ENCODE measurements at regions not wholly inside any gene's neighbourhood (a gene's known extent, or its start where the extent isn't known, plus 50 kb on each side); places are given as distances from the start of the nearest gene placed in this dataset.

- TF ChIP-seq GABPA (IDR thresholded peaks at IDR 0.05; ENCODE audit: low read depth) (no peak), SPI1 (IDR thresholded peaks at IDR 0.05; ENCODE audit: borderline replicate concordance, low read depth) (no peak), POLR2AphosphoS5 (IDR thresholded peaks at IDR 0.05; ENCODE audit: low read depth) (no peak)
- TF ChIP-seq, protein P1, sequence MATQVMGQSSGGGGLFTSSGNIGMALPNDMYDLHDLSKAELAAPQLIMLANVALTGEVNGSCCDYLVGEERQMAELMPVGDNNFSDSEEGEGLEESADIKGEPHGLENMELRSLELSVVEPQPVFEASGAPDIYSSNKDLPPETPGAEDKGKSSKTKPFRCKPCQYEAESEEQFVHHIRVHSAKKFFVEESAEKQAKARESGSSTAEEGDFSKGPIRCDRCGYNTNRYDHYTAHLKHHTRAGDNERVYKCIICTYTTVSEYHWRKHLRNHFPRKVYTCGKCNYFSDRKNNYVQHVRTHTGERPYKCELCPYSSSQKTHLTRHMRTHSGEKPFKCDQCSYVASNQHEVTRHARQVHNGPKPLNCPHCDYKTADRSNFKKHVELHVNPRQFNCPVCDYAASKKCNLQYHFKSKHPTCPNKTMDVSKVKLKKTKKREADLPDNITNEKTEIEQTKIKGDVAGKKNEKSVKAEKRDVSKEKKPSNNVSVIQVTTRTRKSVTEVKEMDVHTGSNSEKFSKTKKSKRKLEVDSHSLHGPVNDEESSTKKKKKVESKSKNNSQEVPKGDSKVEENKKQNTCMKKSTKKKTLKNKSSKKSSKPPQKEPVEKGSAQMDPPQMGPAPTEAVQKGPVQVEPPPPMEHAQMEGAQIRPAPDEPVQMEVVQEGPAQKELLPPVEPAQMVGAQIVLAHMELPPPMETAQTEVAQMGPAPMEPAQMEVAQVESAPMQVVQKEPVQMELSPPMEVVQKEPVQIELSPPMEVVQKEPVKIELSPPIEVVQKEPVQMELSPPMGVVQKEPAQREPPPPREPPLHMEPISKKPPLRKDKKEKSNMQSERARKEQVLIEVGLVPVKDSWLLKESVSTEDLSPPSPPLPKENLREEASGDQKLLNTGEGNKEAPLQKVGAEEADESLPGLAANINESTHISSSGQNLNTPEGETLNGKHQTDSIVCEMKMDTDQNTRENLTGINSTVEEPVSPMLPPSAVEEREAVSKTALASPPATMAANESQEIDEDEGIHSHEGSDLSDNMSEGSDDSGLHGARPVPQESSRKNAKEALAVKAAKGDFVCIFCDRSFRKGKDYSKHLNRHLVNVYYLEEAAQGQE (IDR thresholded peaks at IDR 0.05; ENCODE audit: insufficient replicate concordance, low read depth), result no peak
- TF ChIP-seq, protein P2, sequence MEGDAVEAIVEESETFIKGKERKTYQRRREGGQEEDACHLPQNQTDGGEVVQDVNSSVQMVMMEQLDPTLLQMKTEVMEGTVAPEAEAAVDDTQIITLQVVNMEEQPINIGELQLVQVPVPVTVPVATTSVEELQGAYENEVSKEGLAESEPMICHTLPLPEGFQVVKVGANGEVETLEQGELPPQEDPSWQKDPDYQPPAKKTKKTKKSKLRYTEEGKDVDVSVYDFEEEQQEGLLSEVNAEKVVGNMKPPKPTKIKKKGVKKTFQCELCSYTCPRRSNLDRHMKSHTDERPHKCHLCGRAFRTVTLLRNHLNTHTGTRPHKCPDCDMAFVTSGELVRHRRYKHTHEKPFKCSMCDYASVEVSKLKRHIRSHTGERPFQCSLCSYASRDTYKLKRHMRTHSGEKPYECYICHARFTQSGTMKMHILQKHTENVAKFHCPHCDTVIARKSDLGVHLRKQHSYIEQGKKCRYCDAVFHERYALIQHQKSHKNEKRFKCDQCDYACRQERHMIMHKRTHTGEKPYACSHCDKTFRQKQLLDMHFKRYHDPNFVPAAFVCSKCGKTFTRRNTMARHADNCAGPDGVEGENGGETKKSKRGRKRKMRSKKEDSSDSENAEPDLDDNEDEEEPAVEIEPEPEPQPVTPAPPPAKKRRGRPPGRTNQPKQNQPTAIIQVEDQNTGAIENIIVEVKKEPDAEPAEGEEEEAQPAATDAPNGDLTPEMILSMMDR (IDR thresholded peaks at IDR 0.05; ENCODE audit: insufficient read depth, low read length), result no peak
- H3K4me3 ChIP-seq (replicated peaks; ENCODE audit: insufficient read depth, low read length), result no peak overlapping the region
- no peak overlapping the region for H3K27ac ChIP-seq (replicated peaks)
- H3K27me3 ChIP-seq (ENCODE audit: insufficient read depth, poor library complexity, severe bottlenecking), result no peaks in the 10 kb centered on the region
- no peak for DNase-seq (ENCODE audit: low read depth in 1 of 2, low spot score in 1 of 2)
Observed at GRCh38 chr6:48490658-48491057, 379.7 kb upstream of the PTCHD4 start.

- Histone ChIP-seq H3K4me3 (replicated peaks; ENCODE audit: insufficient read depth, low read length) (no peak overlapping the region), H3K27ac (replicated peaks) (no peak overlapping the region)
Observed at GRCh38 chr6:48486876-48487275, 375.9 kb upstream of the PTCHD4 start.

GRCh38 chr6:48486373-48486772 lies 375.4 kb upstream of the PTCHD4 start:
- no peak for DNase-seq (ENCODE audit: low read depth in 1 of 2, low spot score in 1 of 2)
- H3K27ac ChIP-seq (replicated peaks), result no peak overlapping the region
- H3K4me3 ChIP-seq (replicated peaks; ENCODE audit: insufficient read depth, low read length), result no peak overlapping the region
- TF ChIP-seq GABPA (IDR thresholded peaks at IDR 0.05; ENCODE audit: low read depth), result no peak
- TF ChIP-seq SPI1 (IDR thresholded peaks at IDR 0.05; ENCODE audit: borderline replicate concordance, low read depth), result no peak
- TF ChIP-seq, protein P1 (IDR thresholded peaks at IDR 0.05; ENCODE audit: insufficient replicate concordance, low read depth), result no peak
- no peak for TF ChIP-seq POLR2AphosphoS5 (IDR thresholded peaks at IDR 0.05; ENCODE audit: low read depth)
- TF ChIP-seq, protein P2 (IDR thresholded peaks at IDR 0.05; ENCODE audit: insufficient read depth, low read length), result no peak
- no peaks in the 10 kb centered on the region for H3K27me3 ChIP-seq (ENCODE audit: insufficient read depth, poor library complexity, severe bottlenecking)

More at GRCh38 chr6:48486876-48487275, 375.9 kb upstream of the PTCHD4 start:
- no peak for DNase-seq (ENCODE audit: low read depth in 1 of 2, low spot score in 1 of 2)
- no peaks in the 10 kb centered on the region for H3K27me3 ChIP-seq (ENCODE audit: insufficient read depth, poor library complexity, severe bottlenecking)
- TF ChIP-seq GABPA (IDR thresholded peaks at IDR 0.05; ENCODE audit: low read depth), result no peak
- TF ChIP-seq, protein P2 (IDR thresholded peaks at IDR 0.05; ENCODE audit: insufficient read depth, low read length), result no peak
- TF ChIP-seq, protein P1 (IDR thresholded peaks at IDR 0.05; ENCODE audit: insufficient replicate concordance, low read depth), result no peak
- no peak for TF ChIP-seq POLR2AphosphoS5 (IDR thresholded peaks at IDR 0.05; ENCODE audit: low read depth)
- no peak for TF ChIP-seq SPI1 (IDR thresholded peaks at IDR 0.05; ENCODE audit: borderline replicate concordance, low read depth)
